HG02973 (cell line): ENCODE measurements at regions not wholly inside any gene's neighbourhood (a gene's known extent, or its start where the extent isn't known, plus 50 kb on each side); places are given as distances from the start of the nearest gene placed in this dataset.
"Not testable (repeated sequence)": the region's sequence is repeated elsewhere in the genome, so short reads cannot be mapped to it uniquely, and the experiment has no call there.

ENCODE experiments used
- ATAC-seq: cut with Tn5 transposase; IDR thresholded peaks from one replicate; pipeline ENCODE4 v1.9.1; 2021; ENCODE audit warnings: moderate library complexity; ENCODE audit not compliant: unreplicated experiment

GRCh38 chr3:178345944-178346343 lies 190.3 kb upstream of the KCNMB2 start:
- ATAC-seq, result no peak

GRCh38 chr3:178348561-178349217 lies 187.5 kb upstream of the KCNMB2 start:
- not testable (repeated sequence) for ATAC-seq

- not testable (repeated sequence) for ATAC-seq
Observed at GRCh38 chr3:178349218-178349596, 187.0 kb upstream of the KCNMB2 start.

GRCh38 chr3:178350763-178351162 lies 185.5 kb upstream of the KCNMB2 start:
- ATAC-seq, result no peak

- no peak for ATAC-seq
Observed at GRCh38 chr3:178352326-178353005, 183.8 kb upstream of the KCNMB2 start.

GRCh38 chr3:178353006-178353694 lies 183.1 kb upstream of the KCNMB2 start:
- ATAC-seq, result no peak

- ATAC-seq, result no peak
Observed at GRCh38 chr3:178359728-178360127, 176.5 kb upstream of the KCNMB2 start.

- not testable (repeated sequence) for ATAC-seq
Observed at GRCh38 chr3:178363048-178363447, 173.2 kb upstream of the KCNMB2 start.

- ATAC-seq, result no peak
Observed at GRCh38 chr3:178367817-178368617, 168.2 kb upstream of the KCNMB2 start.

- ATAC-seq, result no peak
Observed at GRCh38 chr3:178369006-178369405, 167.2 kb upstream of the KCNMB2 start.

GRCh38 chr3:178369811-178370210 lies 166.4 kb upstream of the KCNMB2 start:
- ATAC-seq, result no peak

GRCh38 chr3:178370387-178370786 lies 165.8 kb upstream of the KCNMB2 start:
- ATAC-seq, result no peak

GRCh38 chr3:178381555-178381954 lies 154.7 kb upstream of the KCNMB2 start:
- ATAC-seq, result no peak

GRCh38 chr3:178381971-178382448 lies 154.2 kb upstream of the KCNMB2 start:
- ATAC-seq, result no peak

GRCh38 chr3:178382449-178383061 lies 153.7 kb upstream of the KCNMB2 start:
- ATAC-seq, result no peak

- ATAC-seq, result no peak
Observed at GRCh38 chr3:178384321-178385230, 151.7 kb upstream of the KCNMB2 start.

GRCh38 chr3:178385280-178385952 lies 150.8 kb upstream of the KCNMB2 start:
- ATAC-seq, result peak; percentile 64

- ATAC-seq, result no peak
Observed at GRCh38 chr3:178386401-178386800, 149.8 kb upstream of the KCNMB2 start.

- no peak for ATAC-seq
Observed at GRCh38 chr3:178386880-178387279, 149.4 kb upstream of the KCNMB2 start.
